Endothelial cell of umbilical vein (primary cell): ENCODE measurements at regions not wholly inside any gene's neighbourhood (a gene's known extent, or its start where the extent isn't known, plus 50 kb on each side); places are given as distances from the start of the nearest gene placed in this dataset.

ENCODE experiments used
- BruUV-seq: library from RNA; stranded (reverse); fragments of 400-500 nt; replicated peaks from 2 replicates; lab custom pipeline; 2021; lab: Mats Ljungman, UMichigan
- CTCF ChIA-PET: fragments of 300-600, 350-600 bp; sonication (Branson Sonifier 250); formaldehyde crosslinking; loops from one replicate; lab custom pipeline; 2021; ENCODE audit warnings: antibody characterized with exemption, inconsistent platforms; lab: Charles Lee
- POLR2A ChIA-PET: fragments of 300-600, 350-600 bp; sonication (Branson Sonifier 250); formaldehyde crosslinking; loops from one replicate; lab custom pipeline; 2021; ENCODE audit warnings: antibody characterized with exemption, inconsistent platforms; lab: Charles Lee
- DNase-seq: peaks from one replicate; pipeline ENCODE4 v3.0.0-alpha.2; 2011; ENCODE audit warnings: low read depth, low spot score
- FAIRE-seq: peaks from 2 replicates; lab custom pipeline; 2011; peaks lifted over from hg19 to GRCh38; lab: Jason Lieb, UNC
- H2AFZ ChIP-seq: 2 replicates; pipeline ENCODE4 v1.6.0; 2012; ENCODE audit warnings: low read depth, low read length, control low read depth, inconsistent platforms
- H3K27ac ChIP-seq: 2 replicates; pipeline ENCODE4 v1.5.1; 2011; ENCODE audit warnings: low read depth, mild to moderate bottlenecking, control low read depth, low read length, moderate library complexity; ENCODE audit not compliant: insufficient read depth
- H3K27me3 ChIP-seq, 2 experiments: 2 replicates each; pipeline versions ENCODE4 v1.6.0 to v1.6.1; 2011; ENCODE audit warnings: low read length in 2 of 2, mixed read lengths in 1 of 2; ENCODE audit not compliant: control insufficient read depth in 2 of 2, insufficient read depth in 2 of 2
- H3K36me3 ChIP-seq, 2 experiments: 2 replicates in 1 of 2; 3 replicates in 1 of 2; pipeline ENCODE4 v1.5.1; 2011; ENCODE audit warnings: low read length in 2 of 2, mild to moderate bottlenecking in 1 of 2, moderate library complexity in 1 of 2; ENCODE audit not compliant: control insufficient read depth in 2 of 2, insufficient read depth in 2 of 2; ENCODE audit errors: extremely low read depth in 1 of 2
- H3K4me1 ChIP-seq: 3 replicates; pipeline ENCODE4 v1.5.1; 2011; ENCODE audit warnings: mild to moderate bottlenecking, low read length; ENCODE audit not compliant: control insufficient read depth, insufficient read depth; ENCODE audit errors: extremely low read depth
- H3K4me2 ChIP-seq: 2 replicates; pipeline ENCODE4 v1.6.1; 2011; ENCODE audit warnings: low read length, control low read depth, mixed read lengths; ENCODE audit not compliant: insufficient read depth
- H3K4me3 ChIP-seq, 3 experiments: fragments of 200-600 bp in 1 of 3; sonication (generic), shearing (Covaris generic) in 1 of 3; replicated peaks in 1 of 3; 2 replicates each; pipeline ENCODE4 v1.5.1; 2011 to 2016; ENCODE audit warnings: control low read depth in 3 of 3, low read length in 3 of 3, mild to moderate bottlenecking in 2 of 3, inconsistent platforms in 1 of 3, low read depth in 1 of 3, moderate library complexity in 1 of 3; ENCODE audit not compliant: insufficient read depth in 1 of 3
- H3K79me2 ChIP-seq: 2 replicates; pipeline ENCODE4 v1.6.0; 2012; ENCODE audit warnings: low read length, inconsistent platforms; ENCODE audit not compliant: control insufficient read depth, insufficient read depth
- H3K9ac ChIP-seq: replicated peaks from 2 replicates; pipeline ENCODE3; 2011; ENCODE audit warnings: low read length, control low read depth; ENCODE audit not compliant: insufficient read depth; ENCODE audit errors: extremely low read depth
- H3K9me1 ChIP-seq: replicated peaks from 3 replicates; pipeline ENCODE4 v1.6.0; 2011; ENCODE audit warnings: mild to moderate bottlenecking, low read length; ENCODE audit not compliant: control insufficient read depth, insufficient read depth; ENCODE audit errors: extremely low read depth
- H3K9me3 ChIP-seq: replicated peaks from 2 replicates; pipeline ENCODE4 v1.5.1; 2012; ENCODE audit warnings: low read length, inconsistent platforms; ENCODE audit not compliant: control insufficient read depth, insufficient read depth
- H4K20me1 ChIP-seq: replicated peaks from 2 replicates; pipeline ENCODE3; 2011; ENCODE audit warnings: mild to moderate bottlenecking, low read length; ENCODE audit not compliant: control insufficient read depth, insufficient read depth; ENCODE audit errors: extremely low read depth
- EZH2 ChIP-seq: IDR thresholded peaks from 2 replicates; pipeline ENCODE4 v1.6.1; 2012; ENCODE audit warnings: borderline replicate concordance, low read depth, mild to moderate bottlenecking, moderate library complexity, low read length, inconsistent platforms; ENCODE audit not compliant: severe bottlenecking
- FOS ChIP-seq: IDR thresholded peaks from 2 replicates; pipeline ENCODE4 v1.6.1; 2011; ENCODE audit warnings: mild to moderate bottlenecking, low read length, moderate library complexity, borderline replicate concordance; ENCODE audit not compliant: insufficient read depth
- GATA2 ChIP-seq: IDR thresholded peaks from 2 replicates; pipeline ENCODE4 v1.7.0; 2011; ENCODE audit warnings: low read depth, mild to moderate bottlenecking, moderate library complexity, mixed read lengths, low read length; ENCODE audit not compliant: insufficient read length, insufficient read depth
- JUN ChIP-seq: IDR thresholded peaks from 2 replicates; pipeline ENCODE4 v1.6.1; 2011; ENCODE audit warnings: borderline replicate concordance, low read depth; ENCODE audit not compliant: insufficient read length, insufficient read depth
- MYC ChIP-seq: IDR thresholded peaks from one replicate; pipeline ENCODE4 v1.6.1; 2011; ENCODE audit warnings: mild to moderate bottlenecking, low read depth, low read length
- POLR2A ChIP-seq: IDR thresholded peaks from 2 replicates; pipeline ENCODE4 v1.6.1; 2012; ENCODE audit warnings: low read depth, mild to moderate bottlenecking, control low read depth, low read length
- POLR2AphosphoS5 ChIP-seq: IDR thresholded peaks from 2 replicates; pipeline ENCODE4 v1.6.1; 2012; ENCODE audit warnings: low read depth, mild to moderate bottlenecking, control low read depth, low read length, moderate library complexity; ENCODE audit not compliant: insufficient read depth
- dilution Hi-C: fragments of 300-500 bp; cut with MboI; formaldehyde crosslinking; loops from one replicate; pipeline ENCODE4 v1.15.0; 2019; ENCODE audit warnings: low sequenced_read_pairs; ENCODE audit not compliant: extremely low pct_ligation_motif_present
- intact Hi-C: fragments of 100-400 bp; cut with micrococcal nuclease; formaldehyde crosslinking; loops from one replicate; pipeline ENCODE4 v1.10.0; 2022
- TF ChIP-seq, protein P1 (sequence below): IDR thresholded peaks from 2 replicates; pipeline ENCODE4 v1.6.1; 2011; ENCODE audit not compliant: insufficient read depth, insufficient read length
- TF ChIP-seq, protein P2 (sequence below), 2 donors: IDR thresholded peaks; 1 replicate in 1 of 2; 2 replicates in 1 of 2; pipeline ENCODE4 v1.5.1; 2011; ENCODE audit warnings: low read length in 2 of 2, mild to moderate bottlenecking in 2 of 2, moderate library complexity in 2 of 2, control low read depth in 1 of 2, inconsistent platforms in 1 of 2, low read depth in 1 of 2; ENCODE audit not compliant: insufficient read depth in 1 of 2; ENCODE audit errors: extremely low read depth in 1 of 2

DNA sequence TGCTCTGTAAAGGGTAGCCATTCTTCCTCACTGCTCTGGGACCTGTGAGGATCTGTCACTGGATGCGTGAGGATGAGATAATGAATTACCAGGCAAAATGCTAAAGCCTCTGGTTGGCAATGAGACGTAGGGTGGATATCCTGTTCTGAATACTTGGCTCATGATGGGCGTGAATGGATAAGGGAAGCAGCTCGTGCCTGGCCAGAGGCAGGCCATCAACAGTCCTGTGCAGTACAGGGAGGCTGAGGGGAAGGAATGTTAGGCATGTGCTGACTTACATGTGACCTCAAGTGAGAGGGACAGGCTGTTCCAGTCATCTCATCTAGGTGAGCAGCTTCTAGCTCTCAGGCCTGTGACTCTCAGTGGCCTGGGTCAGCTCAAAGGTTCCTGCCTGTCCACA is 172.8 kb downstream of the CARTPT start:
- Histone ChIP-seq H3K4me1 (no peaks in the 10 kb centered on the region), H3K36me3 (no peaks in the 10 kb centered on the region), H3K4me3 (no peak overlapping the region), H3K4me2 (no peak overlapping the region), H2AFZ (no peak overlapping the region), H4K20me1 (no peaks in the 10 kb centered on the region), H3K79me2 (no peaks in the 10 kb centered on the region), H3K9me1 (no peaks in the 10 kb centered on the region), H3K27ac (no peak overlapping the region), H3K9ac (no peak overlapping the region), H3K27me3 (peaks cover 11 to 13% of the 10 kb centered on the region in 2 experiments), H3K9me3 (no peaks in the 10 kb centered on the region)
- no peak for DNase-seq
- intact Hi-C loops (no loop called here), dilution Hi-C loops (no loop called here)
- FAIRE-seq = no peak
- POLR2A ChIA-PET = no interaction called here
- CTCF ChIA-PET = interaction anchor here (1.4 kb wide), 1 partner anchor 14 kb away, joined by 4 read pairs; no protein-coding TSS in a partner anchor
- TF ChIP-seq JUN (no peak), POLR2AphosphoS5 (no peak)
- BruUV-seq = no TSS peak

GRCh38 chr5:71892641-71893365 is 173.7 kb downstream of the CARTPT start:
- FAIRE-seq (no peak), DNase-seq (no peak)
- Histone ChIP-seq H3K9me3 (no peaks in the 10 kb centered on the region), H3K9ac (no peak overlapping the region), H3K4me1 (no peaks in the 10 kb centered on the region), H2AFZ (no peak overlapping the region), H3K27me3 (peaks cover 11 to 13% of the 10 kb centered on the region in 2 experiments), H3K79me2 (no peaks in the 10 kb centered on the region), H3K4me3 (no peak overlapping the region), H4K20me1 (no peaks in the 10 kb centered on the region), H3K27ac (no peak overlapping the region), H3K36me3 (no peaks in the 10 kb centered on the region), H3K4me2 (no peak overlapping the region), H3K9me1 (no peaks in the 10 kb centered on the region)
- POLR2A ChIA-PET = no interaction called here
- intact Hi-C loops = no loop called here
- BruUV-seq = no TSS peak
- TF ChIP-seq MYC (no peak), FOS (no peak), GATA2 (no peak), EZH2 (no peak), POLR2A (no peak), JUN (no peak), POLR2AphosphoS5 (no peak)
- TF ChIP-seq, protein P1, sequence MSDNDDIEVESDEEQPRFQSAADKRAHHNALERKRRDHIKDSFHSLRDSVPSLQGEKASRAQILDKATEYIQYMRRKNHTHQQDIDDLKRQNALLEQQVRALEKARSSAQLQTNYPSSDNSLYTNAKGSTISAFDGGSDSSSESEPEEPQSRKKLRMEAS = no peak
- TF ChIP-seq, protein P2, sequence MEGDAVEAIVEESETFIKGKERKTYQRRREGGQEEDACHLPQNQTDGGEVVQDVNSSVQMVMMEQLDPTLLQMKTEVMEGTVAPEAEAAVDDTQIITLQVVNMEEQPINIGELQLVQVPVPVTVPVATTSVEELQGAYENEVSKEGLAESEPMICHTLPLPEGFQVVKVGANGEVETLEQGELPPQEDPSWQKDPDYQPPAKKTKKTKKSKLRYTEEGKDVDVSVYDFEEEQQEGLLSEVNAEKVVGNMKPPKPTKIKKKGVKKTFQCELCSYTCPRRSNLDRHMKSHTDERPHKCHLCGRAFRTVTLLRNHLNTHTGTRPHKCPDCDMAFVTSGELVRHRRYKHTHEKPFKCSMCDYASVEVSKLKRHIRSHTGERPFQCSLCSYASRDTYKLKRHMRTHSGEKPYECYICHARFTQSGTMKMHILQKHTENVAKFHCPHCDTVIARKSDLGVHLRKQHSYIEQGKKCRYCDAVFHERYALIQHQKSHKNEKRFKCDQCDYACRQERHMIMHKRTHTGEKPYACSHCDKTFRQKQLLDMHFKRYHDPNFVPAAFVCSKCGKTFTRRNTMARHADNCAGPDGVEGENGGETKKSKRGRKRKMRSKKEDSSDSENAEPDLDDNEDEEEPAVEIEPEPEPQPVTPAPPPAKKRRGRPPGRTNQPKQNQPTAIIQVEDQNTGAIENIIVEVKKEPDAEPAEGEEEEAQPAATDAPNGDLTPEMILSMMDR (IDR thresholded peaks at IDR 0.05; ENCODE audit: extremely low read depth in 1 of 2, insufficient read depth in 1 of 2, low read depth in 1 of 2, low read length in 2 of 2) = no peak
- dilution Hi-C loops = no loop called here
- CTCF ChIA-PET = interaction anchor here (1.4 kb wide), 1 partner anchor 13 kb away, joined by 4 read pairs; no protein-coding TSS in a partner anchor
